Ishikawa (cell line): ENCODE measurements at regions not wholly inside any gene's neighbourhood (a gene's known extent, or its start where the extent isn't known, plus 50 kb on each side); places are given as distances from the start of the nearest gene placed in this dataset.

Source experiments
- CEBPB ChIP-seq: IDR thresholded peaks from 2 replicates; pipeline ENCODE4 v1.6.1; 2012
- CREB1 ChIP-seq: IDR thresholded peaks from 2 replicates; pipeline ENCODE4 v1.6.1; 2012; ENCODE audit warnings: low read depth
- EGR1 ChIP-seq: IDR thresholded peaks from 2 replicates; pipeline ENCODE4 v1.6.1; 2012
- EP300 ChIP-seq: IDR thresholded peaks from 2 replicates; pipeline ENCODE4 v1.6.1; 2012; ENCODE audit warnings: borderline replicate concordance
- FOXM1 ChIP-seq: IDR thresholded peaks from 2 replicates; pipeline ENCODE4 v1.6.1; 2012; ENCODE audit warnings: low read depth, borderline replicate concordance
- MAX ChIP-seq: IDR thresholded peaks from 2 replicates; pipeline ENCODE4 v1.6.1; 2012
- NFIC ChIP-seq: IDR thresholded peaks from 2 replicates; pipeline ENCODE4 v1.6.1; 2012
- RAD21 ChIP-seq: IDR thresholded peaks from 2 replicates; pipeline ENCODE4 v1.6.1; 2012; ENCODE audit warnings: low read depth
- REST ChIP-seq: IDR thresholded peaks from 2 replicates; pipeline ENCODE4 v1.6.1; 2012; ENCODE audit warnings: low read depth, mild to moderate bottlenecking
- TAF1 ChIP-seq: IDR thresholded peaks from 2 replicates; pipeline ENCODE4 v1.6.1; 2012; ENCODE audit warnings: low read depth, mild to moderate bottlenecking
- TCF12 ChIP-seq: IDR thresholded peaks from 2 replicates; pipeline ENCODE4 v1.6.1; 2012; ENCODE audit warnings: low read depth
- TEAD4 ChIP-seq: IDR thresholded peaks from 2 replicates; pipeline ENCODE4 v1.6.1; 2012
- USF1 ChIP-seq: IDR thresholded peaks from 2 replicates; pipeline ENCODE4 v1.6.1; 2012
- YY1 ChIP-seq: IDR thresholded peaks from 2 replicates; pipeline ENCODE4 v1.6.1; 2012; ENCODE audit warnings: low read depth
- ZBTB7A ChIP-seq: IDR thresholded peaks from 2 replicates; pipeline ENCODE4 v1.6.1; 2012; ENCODE audit warnings: low read depth

- TF ChIP-seq EGR1, result no peak
- no peak for TF ChIP-seq TCF12
- TF ChIP-seq CEBPB, result no peak
- TF ChIP-seq CREB1, result no peak
- no peak for TF ChIP-seq NFIC
- no peak for TF ChIP-seq YY1
- no peak for TF ChIP-seq EP300
- TF ChIP-seq USF1, result no peak
- no peak for TF ChIP-seq ZBTB7A
Observed at GRCh38 chr3:89576417-89576816, 469.0 kb downstream of the EPHA3 start.

GRCh38 chr3:89577637-89578530, 470.5 kb downstream of the EPHA3 start:
- TF ChIP-seq NFIC (no peak), TAF1 (no peak), ZBTB7A (no peak), CEBPB (no peak), YY1 (no peak), REST (no peak), EGR1 (no peak), EP300 (no peak), MAX (no peak), USF1 (no peak), CREB1 (no peak), RAD21 (no peak), TEAD4 (no peak), FOXM1 (no peak), TCF12 (no peak)

- TF ChIP-seq EP300 (no peak), NFIC (no peak), REST (no peak), FOXM1 (no peak), TEAD4 (no peak), USF1 (no peak), RAD21 (no peak), YY1 (no peak), MAX (no peak), EGR1 (no peak), ZBTB7A (no peak), TAF1 (no peak), CREB1 (no peak)
Observed at GRCh38 chr3:89580859-89581258, 473.4 kb downstream of the EPHA3 start.

- no peak for TF ChIP-seq NFIC
- no peak for TF ChIP-seq TCF12
- TF ChIP-seq MAX, result no peak
- TF ChIP-seq CEBPB, result no peak
- no peak for TF ChIP-seq REST
- TF ChIP-seq USF1, result no peak
- no peak for TF ChIP-seq RAD21
- TF ChIP-seq CREB1, result no peak
- no peak for TF ChIP-seq EP300
- TF ChIP-seq FOXM1, result no peak
- no peak for TF ChIP-seq TAF1
- no peak for TF ChIP-seq EGR1
- no peak for TF ChIP-seq YY1
- no peak for TF ChIP-seq TEAD4
Observed at GRCh38 chr3:89584398-89584797, 477.0 kb downstream of the EPHA3 start.
